Activated T-cell treated with anti-CD3 and anti-CD28 coated beads, Interleukin-2, amount 50 U/mL, for 72 hours (primary cell): ENCODE measurements at regions not wholly inside any gene's neighbourhood (a gene's known extent, or its start where the extent isn't known, plus 50 kb on each side); places are given as distances from the start of the nearest gene placed in this dataset.
"Not testable (repeated sequence)": the region's sequence is repeated elsewhere in the genome, so short reads cannot be mapped to it uniquely, and the experiment has no call there.

Source experiments
- ATAC-seq, 2 donors: fragments of 150-1000 bp; cut with Tn5 transposase; replicated peaks in 1 of 2; 2 replicates each; pipeline ENCODE4 v1.10.0; 2021; ENCODE audit warnings: moderate library complexity in 2 of 2, mild to moderate bottlenecking in 1 of 2
- DNase-seq, 2 donors: peaks; one replicate each; pipeline ENCODE4 v3.0.0; 2021 to 2022; ENCODE audit warnings: mixed read lengths in 1 of 2
- H3K27ac Mint-ChIP-seq: one replicate; pipeline ENCODE4 v1.8.0; 2022; ENCODE audit warnings: mild to moderate bottlenecking, moderate library complexity, mixed read lengths
- H3K27me3 Mint-ChIP-seq: one replicate; pipeline ENCODE4 v1.8.0; 2022; ENCODE audit warnings: low read depth, mixed read lengths
- H3K36me3 Mint-ChIP-seq, 2 donors: one replicate each; pipeline ENCODE4 v1.8.0; 2022; ENCODE audit warnings: mixed read lengths in 2 of 2, mild to moderate bottlenecking in 1 of 2; ENCODE audit not compliant: insufficient read depth in 2 of 2
- H3K4me1 Mint-ChIP-seq: one replicate; pipeline ENCODE4 v1.8.0; 2022; ENCODE audit warnings: low read depth, mixed read lengths
- H3K4me3 Mint-ChIP-seq, 2 donors: one replicate each; pipeline ENCODE4 v1.8.0; 2022; ENCODE audit warnings: mild to moderate bottlenecking in 2 of 2, mixed read lengths in 2 of 2, moderate library complexity in 2 of 2
- H3K9me3 Mint-ChIP-seq, 2 donors: one replicate each; pipeline ENCODE4 v1.8.0; 2022; ENCODE audit warnings: mixed read lengths in 2 of 2

- ATAC-seq, result no peak
- H3K27ac Mint-ChIP-seq, result no peak overlapping the region
- no peaks in the 10 kb centered on the region for H3K36me3 Mint-ChIP-seq
- H3K4me1 Mint-ChIP-seq, result no peaks in the 10 kb centered on the region
- H3K4me3 Mint-ChIP-seq, result no peak overlapping the region
- peaks cover 27% of the 10 kb centered on the region for H3K27me3 Mint-ChIP-seq
- no peaks in the 10 kb centered on the region for H3K9me3 Mint-ChIP-seq
- DNase-seq, result no peak
These were observed 219.0 kb downstream of the ADRA2A start for GRCh38 chr10:111295788-111296187.

- no peaks in the 10 kb centered on the region for H3K9me3 Mint-ChIP-seq
- ATAC-seq, result no peak
- H3K36me3 Mint-ChIP-seq, result no peaks in the 10 kb centered on the region
- no peaks in the 10 kb centered on the region for H3K4me1 Mint-ChIP-seq
- H3K27me3 Mint-ChIP-seq, result peaks cover 42% of the 10 kb centered on the region
- H3K4me3 Mint-ChIP-seq, result no peak overlapping the region
- no peak for DNase-seq
- H3K27ac Mint-ChIP-seq, result no peak overlapping the region
These were observed 220.6 kb downstream of the ADRA2A start for GRCh38 chr10:111297351-111297848.

- Mint-ChIP-seq H3K4me1 (no peaks in the 10 kb centered on the region), H3K9me3 (no peaks in the 10 kb centered on the region), H3K4me3 (no peak overlapping the region), H3K36me3 (no peaks in the 10 kb centered on the region), H3K27ac (no peak overlapping the region), H3K27me3 (peaks cover 42% of the 10 kb centered on the region)
- no peak for DNase-seq
- no peak for ATAC-seq
These were observed 221.2 kb downstream of the ADRA2A start for GRCh38 chr10:111298031-111298430.

GRCh38 chr10:111299037-111299436, 222.2 kb downstream of the ADRA2A start:
- no peak for ATAC-seq
- Mint-ChIP-seq H3K4me3 (no peak overlapping the region), H3K4me1 (no peaks in the 10 kb centered on the region), H3K9me3 (no peaks in the 10 kb centered on the region), H3K27me3 (peaks cover 42% of the 10 kb centered on the region), H3K36me3 (no peaks in the 10 kb centered on the region), H3K27ac (no peak overlapping the region)
- no peak for DNase-seq

GRCh38 chr10:111303887-111304286, 227.1 kb downstream of the ADRA2A start:
- Mint-ChIP-seq H3K4me1 (no peaks in the 10 kb centered on the region), H3K4me3 (no peak overlapping the region), H3K27ac (no peak overlapping the region), H3K36me3 (no peaks in the 10 kb centered on the region), H3K9me3 (no peaks in the 10 kb centered on the region), H3K27me3 (peaks cover 20% of the 10 kb centered on the region)
- ATAC-seq, result no peak
- no peak for DNase-seq

GRCh38 chr10:111316722-111317212, 239.9 kb downstream of the ADRA2A start:
- ATAC-seq, result no peak
- H3K27me3 Mint-ChIP-seq, result no peaks in the 10 kb centered on the region

GRCh38 chr10:111319866-111320265, 243.0 kb downstream of the ADRA2A start:
- Mint-ChIP-seq H3K4me1 (no peaks in the 10 kb centered on the region), H3K27me3 (peaks cover 8% of the 10 kb centered on the region), H3K27ac (no peak overlapping the region), H3K9me3 (peaks cover 0 to 2% of the 10 kb centered on the region in 2 donors), H3K36me3 (no peaks in the 10 kb centered on the region), H3K4me3 (no peak overlapping the region)
- DNase-seq, result no peak
- no peak for ATAC-seq

More at GRCh38 chr10:111316722-111317212, 239.9 kb downstream of the ADRA2A start:
- Mint-ChIP-seq H3K9me3 (peaks cover 0 to 2% of the 10 kb centered on the region in 2 donors), H3K4me1 (no peaks in the 10 kb centered on the region), H3K36me3 (no peaks in the 10 kb centered on the region), H3K27ac (no peak overlapping the region), H3K4me3 (no peak overlapping the region)
- no peak for DNase-seq

- ATAC-seq (no peak), DNase-seq (no peak)
- H3K27ac Mint-ChIP-seq, result no peak overlapping the region
- no peaks in the 10 kb centered on the region for H3K9me3 Mint-ChIP-seq
- no peaks in the 10 kb centered on the region for H3K36me3 Mint-ChIP-seq
- H3K4me3 Mint-ChIP-seq, result no peak overlapping the region
- H3K4me1 Mint-ChIP-seq, result no peaks in the 10 kb centered on the region
- H3K27me3 Mint-ChIP-seq, result peaks cover 8% of the 10 kb centered on the region
These were observed 246.6 kb downstream of the ADRA2A start for GRCh38 chr10:111323389-111323966.

GRCh38 chr10:111332174-111332573, 255.3 kb downstream of the ADRA2A start:
- not testable (repeated sequence) for H3K36me3 Mint-ChIP-seq, H3K4me3 Mint-ChIP-seq, H3K9me3 Mint-ChIP-seq, ATAC-seq, H3K27me3 Mint-ChIP-seq, H3K4me1 Mint-ChIP-seq, DNase-seq, H3K27ac Mint-ChIP-seq

GRCh38 chr10:111335826-111336225, 259.0 kb downstream of the ADRA2A start:
- H3K4me3 Mint-ChIP-seq, result no peak overlapping the region
- peaks cover 8 to 9% of the 10 kb centered on the region in 2 donors for H3K9me3 Mint-ChIP-seq
- H3K27me3 Mint-ChIP-seq, result no peaks in the 10 kb centered on the region
- no peak for DNase-seq
- H3K4me1 Mint-ChIP-seq, result no peaks in the 10 kb centered on the region
- H3K36me3 Mint-ChIP-seq, result no peaks in the 10 kb centered on the region
- no peak overlapping the region for H3K27ac Mint-ChIP-seq
- no peak for ATAC-seq

- ATAC-seq, result no peak
These were observed 261.2 kb downstream of the ADRA2A start for GRCh38 chr10:111338035-111338434.

GRCh38 chr10:111338805-111339204, 262.0 kb downstream of the ADRA2A start:
- DNase-seq, result no peak
- no peaks in the 10 kb centered on the region for H3K36me3 Mint-ChIP-seq
- H3K4me1 Mint-ChIP-seq, result no peaks in the 10 kb centered on the region
- H3K9me3 Mint-ChIP-seq, result peaks cover 9 to 12% of the 10 kb centered on the region in 2 donors
- no peak for ATAC-seq
- no peaks in the 10 kb centered on the region for H3K27me3 Mint-ChIP-seq
- no peak overlapping the region for H3K27ac Mint-ChIP-seq
- no peak overlapping the region for H3K4me3 Mint-ChIP-seq

More at GRCh38 chr10:111338035-111338434, 261.2 kb downstream of the ADRA2A start:
- Mint-ChIP-seq H3K27me3 (no peaks in the 10 kb centered on the region), H3K4me1 (no peaks in the 10 kb centered on the region), H3K27ac (no peak overlapping the region), H3K9me3 (peaks cover 9 to 10% of the 10 kb centered on the region in 2 donors), H3K36me3 (no peaks in the 10 kb centered on the region), H3K4me3 (no peak overlapping the region)
- no peak for DNase-seq

GRCh38 chr10:111344804-111345203, 268.0 kb downstream of the ADRA2A start:
- no peak overlapping the region for H3K4me3 Mint-ChIP-seq
- no peaks in the 10 kb centered on the region for H3K36me3 Mint-ChIP-seq
- peaks cover 9 to 12% of the 10 kb centered on the region in 2 donors for H3K9me3 Mint-ChIP-seq
- no peaks in the 10 kb centered on the region for H3K4me1 Mint-ChIP-seq
- ATAC-seq (no peak), DNase-seq (no peak)
- H3K27ac Mint-ChIP-seq, result peak overlapping the region; percentile 56
- no peaks in the 10 kb centered on the region for H3K27me3 Mint-ChIP-seq
